ENCODE measurements at regions not wholly inside any gene's neighbourhood (a gene's known extent, or its start where the extent isn't known, plus 50 kb on each side); places are given as distances from the start of the nearest gene placed in this dataset.
A peak's percentile ranks its signal among the peaks of the same experiment; 100 is the strongest.

DNA sequence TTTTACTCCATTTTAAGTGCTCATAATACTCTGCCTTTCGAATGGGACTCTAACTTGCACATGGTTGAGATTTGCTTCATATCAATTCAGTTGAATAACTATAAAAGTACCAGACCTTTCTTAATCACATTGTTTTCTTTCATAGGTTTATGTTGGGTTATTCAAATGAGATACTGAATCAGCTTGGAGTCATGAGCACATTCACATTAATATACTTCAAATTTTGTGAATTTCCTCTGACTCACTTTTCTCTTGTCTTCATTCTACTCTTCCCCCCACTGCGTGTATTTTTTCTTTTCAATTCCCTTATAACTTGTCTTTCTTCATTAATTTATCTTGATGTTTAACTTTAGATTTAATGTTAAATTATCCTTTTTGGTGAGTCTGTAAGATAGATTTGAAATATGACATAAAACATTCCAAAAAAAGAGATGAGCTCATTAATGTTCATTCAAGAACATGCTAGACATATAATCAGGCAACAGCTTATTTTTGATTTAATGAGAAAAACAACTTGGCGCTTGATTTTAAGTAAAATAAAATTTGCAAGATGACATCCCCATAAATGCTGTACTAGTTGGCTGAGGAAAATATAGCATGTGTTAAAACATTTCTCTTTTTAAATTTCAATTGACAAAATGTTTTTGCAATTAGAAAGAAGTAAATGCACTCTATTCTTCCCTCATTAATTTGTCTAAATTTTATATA, 736.0 kb downstream of the CD109 start:
- no peak overlapping the region for H3K4me3 ChIP-seq (ENCODE audit: low read depth, low read length)
- TF ChIP-seq, protein P1, sequence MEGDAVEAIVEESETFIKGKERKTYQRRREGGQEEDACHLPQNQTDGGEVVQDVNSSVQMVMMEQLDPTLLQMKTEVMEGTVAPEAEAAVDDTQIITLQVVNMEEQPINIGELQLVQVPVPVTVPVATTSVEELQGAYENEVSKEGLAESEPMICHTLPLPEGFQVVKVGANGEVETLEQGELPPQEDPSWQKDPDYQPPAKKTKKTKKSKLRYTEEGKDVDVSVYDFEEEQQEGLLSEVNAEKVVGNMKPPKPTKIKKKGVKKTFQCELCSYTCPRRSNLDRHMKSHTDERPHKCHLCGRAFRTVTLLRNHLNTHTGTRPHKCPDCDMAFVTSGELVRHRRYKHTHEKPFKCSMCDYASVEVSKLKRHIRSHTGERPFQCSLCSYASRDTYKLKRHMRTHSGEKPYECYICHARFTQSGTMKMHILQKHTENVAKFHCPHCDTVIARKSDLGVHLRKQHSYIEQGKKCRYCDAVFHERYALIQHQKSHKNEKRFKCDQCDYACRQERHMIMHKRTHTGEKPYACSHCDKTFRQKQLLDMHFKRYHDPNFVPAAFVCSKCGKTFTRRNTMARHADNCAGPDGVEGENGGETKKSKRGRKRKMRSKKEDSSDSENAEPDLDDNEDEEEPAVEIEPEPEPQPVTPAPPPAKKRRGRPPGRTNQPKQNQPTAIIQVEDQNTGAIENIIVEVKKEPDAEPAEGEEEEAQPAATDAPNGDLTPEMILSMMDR (IDR thresholded peaks at IDR 0.05; ENCODE audit: insufficient read depth, low read length): no peak
- no peak for DNase-seq (ENCODE audit: low read depth)

DNA sequence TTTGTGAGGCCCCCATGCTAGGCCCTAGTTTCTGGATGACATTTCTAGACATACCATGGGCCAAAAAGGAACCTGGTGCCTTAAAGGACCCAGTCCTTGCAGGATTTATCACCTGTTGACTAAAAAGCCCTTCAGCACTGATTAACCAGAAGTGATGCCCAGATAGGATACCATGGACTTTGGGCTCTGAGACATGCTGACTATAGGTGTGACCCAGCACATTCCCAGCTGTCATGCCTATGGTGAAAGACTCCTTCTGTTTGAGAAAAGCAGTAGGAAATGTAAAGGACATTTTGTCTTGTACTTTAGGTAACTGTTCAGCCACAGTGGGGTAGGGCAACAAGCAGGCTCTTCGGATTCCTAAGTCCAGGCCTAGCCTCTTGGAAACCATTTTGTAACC, 724.2 kb downstream of the CD109 start:
- TF ChIP-seq, protein P1 (IDR thresholded peaks at IDR 0.05; ENCODE audit: insufficient read depth, low read length): no peak
- no peak for DNase-seq (ENCODE audit: low read depth)
- no peak overlapping the region for H3K4me3 ChIP-seq (ENCODE audit: low read depth, low read length)

DNA sequence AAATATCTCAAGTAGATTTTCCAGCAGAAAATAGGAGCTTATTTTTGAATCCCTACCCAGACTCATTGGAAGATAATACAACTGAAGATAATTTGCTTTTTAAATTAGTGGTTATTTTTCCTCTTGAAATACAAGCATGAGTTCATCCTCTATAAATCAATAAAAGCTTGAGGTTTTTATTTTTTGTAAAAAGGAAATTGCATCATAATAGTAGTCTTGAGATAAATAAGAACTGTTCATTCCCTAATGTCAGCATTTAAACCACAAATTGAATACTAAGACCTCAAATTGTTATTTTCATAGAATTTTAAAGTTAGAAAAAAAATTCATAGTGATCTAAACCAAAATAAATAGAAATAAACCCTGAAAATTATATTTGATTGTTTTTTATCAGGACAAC, 719.1 kb downstream of the CD109 start:
- DNase-seq (ENCODE audit: low read depth): no peak
- no peak overlapping the region for H3K4me3 ChIP-seq (ENCODE audit: low read depth, low read length)
- TF ChIP-seq, protein P1 (IDR thresholded peaks at IDR 0.05; ENCODE audit: insufficient read depth, low read length): no peak

DNA sequence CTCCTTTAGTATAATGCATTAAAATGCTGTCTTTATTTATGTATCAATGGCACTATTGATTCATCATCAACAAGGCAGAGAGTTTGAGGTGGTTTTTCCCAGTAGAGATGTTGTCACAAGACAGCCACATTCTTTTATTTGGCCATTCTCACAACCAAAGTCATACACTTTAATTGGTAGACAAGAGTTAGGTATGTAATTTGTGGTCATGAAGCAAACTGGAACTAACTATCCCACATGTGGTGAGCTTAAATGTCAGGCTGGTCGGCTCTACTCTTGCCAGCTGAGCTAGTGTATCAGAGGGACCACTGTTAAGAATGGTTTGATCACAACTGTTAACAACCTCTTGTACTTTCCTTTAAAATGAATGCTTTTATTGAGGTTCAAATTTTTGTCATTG, 714.6 kb downstream of the CD109 start:
- no peak overlapping the region for H3K4me3 ChIP-seq (ENCODE audit: low read depth, low read length)
- no peak for DNase-seq (ENCODE audit: low read depth)
- TF ChIP-seq, protein P1 (IDR thresholded peaks at IDR 0.05; ENCODE audit: insufficient read depth, low read length): no peak

DNA sequence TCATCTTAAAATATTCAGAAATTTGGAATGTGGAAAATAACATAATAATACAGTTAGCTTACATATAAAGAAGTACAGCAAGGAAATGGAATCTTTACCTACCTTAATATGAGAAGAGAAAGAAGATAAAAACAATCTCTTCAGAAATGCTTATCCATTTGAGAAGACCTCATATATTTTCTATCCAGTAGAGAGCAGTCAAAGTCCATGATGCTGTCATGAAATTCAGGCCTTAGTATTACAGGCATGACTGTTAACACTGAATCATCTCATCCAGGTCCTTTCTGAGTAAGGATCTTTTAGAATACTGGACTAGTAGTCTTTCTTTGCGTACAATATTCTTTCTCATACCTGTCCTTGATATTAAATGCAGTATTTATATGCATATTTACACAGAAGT, 713.4 kb downstream of the CD109 start:
- H3K4me3 ChIP-seq (ENCODE audit: low read depth, low read length): no peak overlapping the region
- DNase-seq (ENCODE audit: low read depth): peak; percentile 85
- TF ChIP-seq, protein P1 (IDR thresholded peaks at IDR 0.05; ENCODE audit: insufficient read depth, low read length): peak; percentile 60

DNA sequence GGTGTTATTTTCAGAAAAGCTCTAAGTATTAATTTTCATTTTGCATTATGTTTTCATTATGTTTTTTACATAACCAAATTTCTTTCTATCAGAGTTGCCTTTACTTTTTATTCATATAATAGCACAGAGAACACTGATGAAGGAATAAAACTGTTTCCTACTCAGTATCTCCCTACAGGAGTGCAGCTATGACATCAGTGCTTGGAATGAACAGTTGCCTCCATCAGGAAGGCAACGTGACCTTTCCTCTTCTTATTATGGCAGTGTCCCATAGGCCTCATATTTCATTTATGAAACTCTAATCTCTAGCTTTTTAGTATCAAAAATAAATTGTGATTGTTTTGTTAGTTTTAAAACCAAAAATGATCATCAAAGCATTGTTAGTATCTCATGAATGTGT, 712.8 kb downstream of the CD109 start:
- peak; percentile 3 for DNase-seq (ENCODE audit: low read depth)
- no peak overlapping the region for H3K4me3 ChIP-seq (ENCODE audit: low read depth, low read length)
- TF ChIP-seq, protein P1 (IDR thresholded peaks at IDR 0.05; ENCODE audit: insufficient read depth, low read length): no peak

DNA sequence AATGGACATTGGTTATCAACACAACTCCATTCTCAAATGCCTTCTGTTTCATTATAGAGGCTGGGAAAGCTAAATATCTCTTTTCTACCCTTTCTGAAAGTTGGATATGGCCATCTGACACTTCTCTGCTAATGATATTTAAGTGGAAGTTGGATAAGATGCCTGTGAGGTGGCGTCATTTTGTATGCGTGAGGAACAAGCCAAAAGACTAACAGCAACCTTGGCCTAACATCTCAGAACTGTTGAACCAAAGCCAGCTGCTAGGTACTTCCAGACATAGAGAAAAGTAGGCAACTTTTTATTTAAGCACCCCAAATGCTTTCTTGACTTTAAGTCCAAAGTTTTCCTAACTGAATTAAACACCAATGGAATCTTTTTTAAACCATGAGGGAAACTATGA, 708.4 kb downstream of the CD109 start:
- TF ChIP-seq, protein P1 (IDR thresholded peaks at IDR 0.05; ENCODE audit: insufficient read depth, low read length): no peak
- peak; percentile 62 for DNase-seq (ENCODE audit: low read depth)

More for the DNA sequence above, 708.4 kb downstream of the CD109 start:
- H3K4me3 ChIP-seq (ENCODE audit: low read depth, low read length): no peak overlapping the region

Data from fibroblast of the aortic adventitia (primary cell).